MV-4-11 (cell line): ENCODE measurements at regions not wholly inside any gene's neighbourhood (a gene's known extent, or its start where the extent isn't known, plus 50 kb on each side); places are given as distances from the start of the nearest gene placed in this dataset.

Experiments used
- DNase-seq: peaks from one replicate; lab custom pipeline; 2025; lab: John Stamatoyannopoulos, UW

DNA sequence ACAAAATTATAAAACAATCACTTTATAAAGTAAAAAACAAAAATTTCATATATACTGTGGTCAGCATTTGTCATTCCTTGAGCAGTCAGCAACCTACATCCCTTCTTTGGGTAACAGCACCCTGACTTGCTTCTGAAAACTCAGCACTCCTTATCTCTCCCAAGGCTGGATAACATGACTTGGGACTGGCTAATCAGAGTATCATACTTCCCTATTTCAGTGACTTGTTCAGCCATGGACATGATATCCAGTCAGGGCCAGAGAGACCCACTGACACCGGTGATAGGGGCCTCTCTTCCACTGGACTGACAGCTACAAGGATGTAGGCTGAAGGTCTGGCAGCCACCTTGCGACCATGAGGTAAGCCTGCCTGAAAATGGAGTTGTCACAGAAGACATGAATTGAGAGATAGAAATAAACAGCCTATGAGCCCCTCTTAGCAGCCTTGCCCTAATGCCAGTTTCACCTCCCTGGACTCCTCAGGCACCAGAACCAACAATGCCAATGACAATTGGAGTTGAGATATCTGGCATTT, 84.4 kb upstream of the NEBL start:
- no peak for DNase-seq

DNA sequence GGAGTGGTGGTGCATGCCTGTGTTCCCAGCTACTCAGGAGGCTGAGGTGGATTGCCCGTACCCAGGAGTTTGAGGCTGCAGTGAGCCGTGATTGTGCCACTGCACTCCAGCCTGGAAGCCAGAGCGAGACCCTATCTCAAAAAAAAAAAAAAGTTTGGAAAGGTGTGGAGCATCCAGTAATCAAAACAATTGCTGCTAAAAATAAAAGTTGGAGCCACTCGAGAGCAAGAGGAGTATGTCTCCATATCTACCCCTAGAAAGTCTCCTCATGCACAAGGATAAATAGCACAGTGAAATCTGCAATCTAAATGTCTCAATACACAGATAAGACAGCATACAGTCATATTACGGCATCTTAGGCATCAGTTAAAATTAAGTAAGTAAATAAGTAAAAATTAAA, 81.5 kb upstream of the NEBL start:
- no peak for DNase-seq

DNA sequence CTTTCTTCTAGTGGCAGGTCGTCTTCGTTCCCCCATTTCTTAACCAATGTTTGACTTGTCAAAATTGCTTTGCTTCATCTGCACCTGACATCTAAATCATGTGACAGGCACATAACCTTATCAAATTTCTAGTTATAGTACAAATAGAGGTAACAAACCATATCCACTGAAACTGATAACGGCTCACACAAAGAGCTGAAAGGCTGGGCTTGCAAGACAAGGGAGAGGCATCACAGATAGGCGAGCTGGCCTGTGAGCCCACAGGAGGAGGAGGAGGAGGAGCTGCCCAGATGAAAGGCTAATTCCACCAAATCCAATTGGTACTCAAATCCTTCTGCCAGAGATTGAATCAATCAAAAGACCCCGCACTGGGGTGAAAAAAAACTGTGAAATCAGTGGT, 80.2 kb upstream of the NEBL start:
- no peak for DNase-seq

DNA sequence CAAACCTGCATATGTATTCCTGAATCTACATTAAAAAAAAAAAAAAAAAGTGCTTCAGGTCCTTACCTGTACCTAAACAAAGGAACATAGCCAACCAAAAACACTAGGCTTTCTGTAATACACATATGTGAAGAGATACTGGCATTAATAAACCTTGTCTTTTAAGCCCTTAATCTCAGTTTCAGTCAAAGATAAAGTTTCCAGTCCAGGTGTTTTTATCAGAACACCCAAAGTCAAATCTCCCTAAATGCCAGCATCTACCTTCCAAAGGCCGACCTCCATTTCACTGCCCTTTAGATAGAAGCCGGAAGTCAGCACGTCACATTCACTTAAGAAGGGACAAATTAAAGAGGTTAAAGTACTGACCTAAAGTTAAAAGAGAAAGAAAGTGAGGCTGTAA, 79.8 kb upstream of the NEBL start:
- no peak for DNase-seq

DNA sequence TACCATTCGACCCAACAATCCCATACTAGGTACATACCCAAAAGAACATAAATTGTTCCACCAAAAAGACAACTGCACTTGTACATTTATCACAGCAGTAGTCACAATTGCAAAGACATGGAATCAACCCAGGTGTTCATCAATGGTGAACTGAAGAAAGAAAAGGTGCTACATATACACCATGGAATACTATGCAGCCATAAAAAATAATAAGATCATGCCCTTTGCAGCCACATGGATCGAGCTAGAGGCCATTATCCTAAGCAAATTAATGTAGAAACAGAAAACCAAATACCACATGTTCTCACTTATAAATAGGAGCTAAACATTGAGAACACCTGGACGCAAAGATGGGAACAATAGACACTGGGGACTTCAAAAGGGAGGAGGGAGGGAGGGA, 79.3 kb upstream of the NEBL start:
- DNase-seq: no peak

DNA sequence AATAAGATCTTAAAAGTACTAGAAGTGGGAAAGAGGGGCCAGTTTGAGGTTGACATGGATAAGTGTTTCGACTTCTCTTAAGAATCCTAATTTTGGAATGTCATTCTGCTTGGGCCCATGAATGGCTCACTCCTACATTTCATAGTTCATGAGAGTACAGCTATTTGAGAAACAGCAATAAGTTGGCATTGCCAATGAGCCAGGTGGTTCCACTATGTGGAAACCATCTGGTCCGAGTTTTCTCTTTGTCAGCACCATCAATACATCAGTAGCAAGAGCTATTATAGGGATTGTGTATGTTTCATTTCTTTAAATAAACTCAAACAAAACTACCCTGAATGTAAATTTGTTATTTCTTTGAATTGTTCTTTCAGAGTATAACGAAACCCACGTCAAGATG, 78.1 kb upstream of the NEBL start:
- DNase-seq: no peak

DNA sequence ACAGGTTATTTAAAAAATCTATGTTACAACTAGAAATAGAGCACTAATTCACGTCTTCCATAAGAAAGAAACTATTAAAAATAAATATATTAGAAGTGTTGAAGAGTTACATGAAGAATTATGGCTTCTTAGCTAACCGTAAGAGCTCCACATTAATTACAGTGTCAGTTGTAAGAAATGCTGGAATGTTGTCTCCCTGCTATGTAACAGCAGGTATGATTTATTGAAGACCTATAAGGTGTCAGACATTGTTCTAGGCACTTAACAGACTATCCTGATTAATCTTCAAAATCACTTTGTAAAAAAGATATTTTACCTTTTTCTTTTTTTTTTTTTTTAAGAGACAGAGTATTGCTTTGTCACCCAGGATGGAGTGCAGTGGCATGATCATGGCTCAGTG, 75.8 kb upstream of the NEBL start:
- DNase-seq: no peak

DNA sequence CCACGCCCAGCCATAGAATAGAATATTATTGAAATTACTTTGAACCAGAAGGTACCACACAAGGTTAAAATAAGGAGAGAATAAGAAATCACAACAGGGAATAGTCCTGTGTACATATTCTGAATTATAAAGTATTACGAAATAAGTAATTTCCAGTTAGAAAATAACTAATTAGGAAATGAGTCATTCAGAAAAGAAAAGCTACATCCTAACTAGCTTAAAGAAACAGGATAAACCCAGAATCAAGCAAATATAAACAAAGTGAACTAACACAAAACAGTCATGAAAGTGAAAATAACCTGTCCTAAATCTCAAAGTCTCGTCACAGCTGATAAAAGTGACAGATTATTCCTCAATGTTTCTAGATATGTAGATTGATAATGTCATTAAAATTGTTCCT, 74.8 kb upstream of the NEBL start:
- DNase-seq: no peak

DNA sequence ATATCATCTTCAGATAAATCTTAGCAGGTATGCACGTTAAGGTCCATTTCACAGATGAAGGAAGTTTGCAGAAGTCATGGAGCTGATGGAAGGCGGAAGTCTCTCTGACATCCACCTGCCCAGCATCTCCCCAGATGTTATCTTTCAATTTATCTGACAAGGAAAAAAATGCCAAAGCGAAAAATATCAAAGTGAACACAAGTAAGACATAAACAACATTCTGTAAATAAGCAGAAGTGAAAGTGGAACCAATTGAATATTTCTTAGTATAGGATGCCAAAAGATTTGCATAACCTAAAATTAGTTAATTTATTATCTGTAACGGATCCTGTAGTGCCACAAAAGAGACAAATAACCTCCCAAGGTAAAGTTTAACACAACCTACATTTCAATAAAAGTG, 73.6 kb upstream of the NEBL start:
- peak; percentile 47 for DNase-seq

DNA sequence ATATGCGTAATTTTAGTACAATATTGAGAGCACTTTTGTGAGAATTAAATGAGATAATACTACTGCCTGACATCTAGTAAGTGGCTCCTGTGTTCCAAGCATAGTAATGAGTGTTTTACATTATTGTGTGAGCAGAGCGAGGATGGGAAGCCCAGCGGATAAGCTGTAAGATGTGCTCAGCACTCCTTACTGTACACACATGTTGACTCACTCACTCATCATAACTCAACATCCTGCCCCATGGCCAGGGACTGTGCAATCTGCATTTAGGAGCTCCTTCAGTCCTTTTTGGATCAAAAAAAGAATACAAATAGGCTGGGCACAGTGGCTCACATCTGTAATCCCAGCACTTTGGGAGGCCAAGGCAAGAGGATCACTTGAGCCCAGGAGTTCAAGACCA, 72.9 kb upstream of the NEBL start:
- no peak for DNase-seq

DNA sequence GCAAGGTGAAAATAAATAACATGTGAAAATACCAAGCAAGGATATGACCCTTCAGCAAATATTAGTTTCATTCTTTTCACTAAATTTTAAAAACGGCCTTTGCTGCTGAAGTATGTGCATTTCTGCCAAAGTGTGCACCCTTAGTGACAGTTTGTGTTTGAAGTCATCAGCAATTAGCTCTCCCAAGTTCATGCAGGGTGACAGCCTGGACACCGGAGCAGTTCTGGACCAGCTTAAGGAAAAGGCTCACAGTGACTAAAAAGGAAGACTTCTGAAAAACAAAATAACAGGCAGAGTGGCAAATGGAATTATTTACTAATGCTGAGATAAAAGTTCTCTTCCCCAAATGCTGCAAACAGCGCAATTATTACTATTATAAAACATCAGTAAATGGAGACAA, 69.3 kb upstream of the NEBL start:
- no peak for DNase-seq

DNA sequence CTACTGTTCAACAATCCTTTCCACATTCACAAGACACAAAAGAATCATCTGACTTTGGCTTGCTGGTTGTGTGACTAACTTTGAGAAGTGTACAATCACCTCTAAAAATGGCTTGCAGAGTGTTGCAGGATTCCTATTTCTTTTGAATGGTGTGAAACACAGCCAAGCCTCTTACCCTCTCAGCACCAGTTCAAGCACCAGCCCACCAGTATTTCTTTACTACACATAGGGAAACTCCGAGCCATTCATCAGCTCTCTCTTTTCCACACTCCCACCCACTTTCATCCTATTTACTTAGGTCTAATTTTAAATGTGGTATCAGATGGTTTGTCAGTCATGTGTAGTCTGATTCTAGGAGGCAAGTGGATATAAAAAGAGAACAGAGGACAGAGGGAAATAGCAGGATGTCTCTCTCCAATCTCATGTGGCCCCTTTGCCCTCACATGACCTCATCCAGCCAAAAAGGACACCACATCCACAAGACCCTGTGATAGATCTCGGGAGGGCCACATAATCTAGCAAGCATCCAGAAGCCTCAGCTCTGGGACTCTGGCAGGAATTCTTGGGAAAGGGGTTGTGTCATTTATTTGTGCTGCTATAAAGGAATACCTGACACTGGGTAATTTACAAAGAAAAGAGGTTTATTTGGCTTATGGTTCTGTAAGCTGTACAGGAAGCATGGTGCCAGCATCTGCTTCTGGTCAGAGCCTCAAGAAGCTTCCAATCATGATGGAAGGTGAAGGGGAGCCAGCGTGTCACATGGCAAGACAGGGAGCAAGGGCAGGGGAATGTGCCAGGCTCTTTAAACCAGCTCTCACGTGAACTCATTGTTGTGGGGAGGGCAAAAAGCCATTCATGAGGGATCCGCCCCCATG, 66.8 kb upstream of the NEBL start:
- DNase-seq: no peak

DNA sequence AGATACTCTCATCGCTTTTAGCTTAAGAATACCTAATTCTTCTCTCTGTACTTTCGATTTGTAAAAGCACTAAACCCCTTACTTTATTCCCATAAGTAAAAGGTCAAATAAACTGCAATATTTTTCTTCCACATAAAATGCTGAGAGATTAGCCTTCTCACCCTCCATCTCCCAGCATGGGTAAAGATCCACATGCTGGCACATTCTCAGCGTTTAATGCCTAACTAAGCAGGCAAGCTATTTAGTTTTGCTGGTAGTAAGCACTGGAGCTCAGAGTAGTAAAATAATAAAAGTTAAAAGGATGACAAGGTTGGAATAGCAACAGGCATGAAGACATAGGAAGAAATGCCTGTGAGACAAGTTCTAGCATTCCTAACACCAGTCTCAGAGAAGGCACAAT, 65.9 kb upstream of the NEBL start:
- DNase-seq: no peak

DNA sequence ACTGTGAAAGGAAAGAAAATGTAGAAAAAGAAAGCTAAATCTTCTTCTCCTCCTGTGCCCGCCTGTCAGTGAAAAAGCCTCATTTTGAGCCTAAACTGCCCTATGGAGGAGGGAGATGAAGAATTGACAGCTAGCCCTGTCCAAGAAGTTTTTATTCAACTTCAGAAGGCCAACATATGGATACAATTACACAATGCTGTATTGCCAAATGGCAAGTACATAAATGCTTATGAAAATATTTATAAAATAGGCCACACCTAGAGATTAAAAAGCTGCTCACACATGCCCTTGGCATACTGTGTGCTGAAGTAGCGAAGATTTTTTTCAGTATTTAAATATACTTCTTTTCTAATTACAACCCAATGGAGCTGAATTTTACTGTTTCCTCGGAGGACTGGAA, 65.1 kb upstream of the NEBL start:
- no peak for DNase-seq

DNA sequence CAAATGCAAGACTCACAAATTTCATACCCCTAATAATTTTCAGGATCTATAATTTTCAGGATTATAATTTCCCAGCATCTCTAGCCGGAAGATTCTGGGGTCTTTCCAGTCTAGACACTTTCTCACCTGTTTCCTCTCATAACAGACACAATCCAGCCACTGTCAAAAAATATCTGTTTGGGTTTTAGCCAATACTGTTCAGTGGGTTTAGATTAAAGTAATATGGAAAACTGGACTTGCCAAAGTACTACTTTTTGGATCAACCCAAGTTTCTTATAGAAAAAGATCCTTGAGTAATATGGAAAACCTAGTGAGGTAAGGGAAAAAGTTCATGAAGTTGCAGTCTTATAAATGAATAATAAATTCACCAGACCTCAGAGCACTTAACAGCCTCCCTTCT, 62.1 kb upstream of the NEBL start:
- no peak for DNase-seq

DNA sequence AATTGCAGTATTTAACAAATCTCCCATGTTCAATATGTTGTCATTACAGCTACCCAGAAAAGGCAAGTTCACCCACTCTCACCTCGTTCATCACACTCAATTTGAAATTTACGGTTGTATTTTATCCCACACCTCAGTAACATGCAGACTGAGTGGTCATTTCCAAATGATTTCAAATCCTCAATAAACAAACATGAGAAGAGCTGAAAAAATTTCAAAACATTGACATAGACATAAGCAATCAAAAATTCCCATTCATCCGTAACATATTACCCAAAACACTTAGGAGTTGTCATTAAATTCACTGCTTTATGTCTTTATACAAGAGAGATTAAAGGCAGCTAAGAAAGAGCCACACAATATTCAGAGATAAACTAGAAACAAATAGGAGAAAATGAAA, 61.7 kb upstream of the NEBL start:
- no peak for DNase-seq

DNA sequence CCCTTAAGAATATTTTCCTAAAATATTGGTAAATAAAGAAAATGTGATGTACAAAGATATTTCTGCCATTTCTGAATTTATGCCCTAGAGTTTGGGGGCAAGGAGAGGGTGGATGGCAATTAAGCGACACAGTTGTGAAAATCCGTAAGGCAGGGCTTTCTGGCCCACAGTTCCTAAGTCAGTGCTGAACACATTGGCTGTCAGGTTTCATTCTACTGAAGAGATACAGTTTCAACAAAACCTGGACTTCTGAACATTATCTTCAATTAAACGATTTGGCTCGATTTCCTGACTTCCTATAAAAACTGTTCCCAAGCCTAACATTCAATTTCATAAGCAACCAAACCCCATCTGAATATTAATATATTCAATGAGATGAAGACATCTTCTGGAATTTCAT, 61.1 kb upstream of the NEBL start:
- no peak for DNase-seq

DNA sequence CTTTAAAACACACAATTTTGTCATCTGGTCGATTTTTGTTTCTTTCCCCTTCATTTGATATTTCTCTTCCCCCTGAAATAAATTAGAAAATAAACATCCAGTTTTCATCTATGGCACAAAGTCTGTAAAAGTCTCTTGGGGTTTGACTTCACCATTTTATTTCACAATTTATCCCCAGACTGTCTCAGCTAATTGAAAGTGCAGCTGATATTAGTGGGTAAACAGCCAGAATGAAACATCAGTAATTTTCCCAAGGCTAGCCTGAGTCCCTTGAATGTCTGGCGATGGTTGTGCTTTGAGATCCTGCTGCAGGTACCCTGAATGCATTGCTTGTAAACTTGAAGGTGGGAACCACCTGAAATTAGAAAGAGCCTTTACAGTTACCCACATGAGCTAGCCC, 60.6 kb upstream of the NEBL start:
- no peak for DNase-seq

DNA sequence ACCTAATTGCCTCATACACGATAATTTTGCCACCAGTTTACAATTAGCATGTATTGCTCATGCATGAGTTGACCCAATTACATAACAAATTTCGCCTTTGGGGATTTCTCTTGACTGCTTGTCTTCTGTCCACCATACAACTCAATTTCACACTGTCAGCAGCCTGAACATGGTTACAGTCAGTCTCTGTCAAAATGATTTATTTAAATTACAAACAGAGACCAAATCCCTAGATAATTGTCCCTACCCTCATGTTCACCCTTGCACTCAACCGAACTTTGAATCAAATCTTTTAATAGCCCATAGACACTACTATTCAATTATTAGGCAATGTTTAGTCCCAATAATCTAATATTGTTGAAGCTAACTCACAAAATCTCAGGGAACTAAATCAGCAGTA, 59.7 kb upstream of the NEBL start:
- no peak for DNase-seq

DNA sequence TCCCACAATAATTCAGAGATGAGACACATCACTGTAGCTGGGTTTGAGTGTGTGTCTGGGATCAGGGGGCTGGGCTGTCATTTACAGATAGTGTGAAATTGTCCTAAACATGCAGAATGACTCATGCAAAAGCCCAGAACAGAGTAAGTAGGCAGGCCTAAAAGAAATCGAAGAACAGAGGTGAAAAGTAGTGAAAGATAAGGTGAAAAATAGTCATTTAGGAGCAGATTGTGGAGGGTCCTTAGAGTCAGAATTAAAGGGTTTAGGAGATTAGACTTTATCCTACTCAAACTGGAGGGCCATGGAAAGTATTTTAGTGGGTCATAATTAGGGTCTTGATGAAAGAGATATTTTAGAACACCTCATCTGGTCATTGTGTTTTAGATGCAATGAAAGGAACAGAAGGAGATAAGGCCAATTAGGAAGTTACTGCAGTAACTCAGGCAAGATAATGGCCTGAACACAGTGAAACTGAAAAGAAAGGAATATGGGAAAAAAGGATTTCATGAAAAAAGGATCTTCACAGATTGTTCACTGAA, 58.3 kb upstream of the NEBL start:
- DNase-seq: no peak

DNA sequence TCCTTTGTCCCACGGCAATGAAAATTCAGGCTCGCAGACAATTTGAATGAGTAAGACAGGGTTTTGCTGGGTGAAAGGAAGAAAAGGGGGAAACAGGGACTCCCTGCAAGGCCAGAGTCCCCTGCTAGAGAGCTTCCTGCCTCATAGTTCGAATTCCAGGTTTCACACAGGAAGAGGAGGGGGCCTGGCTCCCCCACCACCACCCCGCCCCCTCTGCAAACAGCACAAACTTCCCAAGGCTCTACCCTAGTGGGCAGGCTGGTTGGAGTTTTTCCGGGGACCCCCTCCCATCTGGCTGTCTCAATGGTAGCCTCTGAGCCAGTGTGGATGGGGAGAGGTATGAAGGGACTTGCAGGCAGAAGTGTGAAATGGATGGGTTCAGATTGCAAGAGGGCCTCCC, 57.4 kb upstream of the NEBL start:
- no peak for DNase-seq

DNA sequence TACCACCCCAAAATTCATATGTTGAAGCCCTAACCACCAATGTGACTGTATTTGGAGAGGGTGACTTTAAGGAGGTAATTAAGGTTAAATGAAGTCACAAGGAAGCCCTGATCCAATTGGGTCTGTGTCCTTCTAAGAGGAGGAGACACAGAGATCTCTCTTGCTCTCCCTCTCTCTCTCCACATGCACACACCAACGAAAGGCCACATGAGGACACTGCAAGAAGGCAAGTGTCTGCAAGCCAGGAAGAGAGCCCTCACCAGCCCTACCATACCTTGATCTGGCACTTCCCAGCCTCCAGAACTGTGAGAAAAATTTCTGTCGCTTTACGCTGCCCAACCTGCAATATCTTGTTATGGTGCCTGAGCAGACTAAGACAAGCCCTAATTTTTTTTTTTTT, 56.0 kb upstream of the NEBL start:
- DNase-seq: no peak

DNA sequence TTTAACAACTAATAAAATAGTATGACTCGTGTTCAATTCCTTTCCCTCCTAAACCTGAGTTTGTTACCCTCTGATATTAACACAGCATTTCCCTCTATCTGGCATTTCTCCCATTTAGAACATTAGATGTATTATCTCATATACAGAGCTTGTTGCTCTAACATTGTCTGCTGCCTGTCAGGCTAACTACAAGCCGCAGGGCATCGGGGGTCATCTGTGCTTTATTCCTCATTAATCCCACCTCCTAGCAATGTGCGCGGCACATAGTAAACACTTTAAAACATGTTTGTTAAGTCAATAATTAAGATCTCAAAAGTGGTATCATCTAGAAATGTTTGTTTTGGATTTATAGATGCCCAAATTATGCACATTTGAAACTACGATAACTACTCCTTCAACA, 52.9 kb upstream of the NEBL start:
- DNase-seq: no peak
